ENCODE measurements at regions not wholly inside any gene's neighbourhood (a gene's known extent, or its start where the extent isn't known, plus 50 kb on each side); places are given as distances from the start of the nearest gene placed in this dataset.

GRCh38 chr18:39190508-39190907 is 1624.9 kb upstream of the CELF4 start:
- POLR2A ChIA-PET: no interaction called here
- no peaks in the 10 kb centered on the region for H3K4me1 ChIP-seq (ENCODE audit: control insufficient read depth, insufficient read depth, low read length)
- no peaks in the 10 kb centered on the region for H3K27me3 ChIP-seq (replicated peaks in 1 of 2; ENCODE audit: control insufficient read depth in 2 of 2, insufficient read depth in 2 of 2, low read length in 1 of 2)
- FAIRE-seq (no peak), ATAC-seq (peak; percentile 61), DNase-seq (ENCODE audit: low read depth, low spot score) (no peak)
- no peaks in the 10 kb centered on the region for H3K9me3 ChIP-seq (replicated peaks; ENCODE audit: control insufficient read depth, insufficient read depth, low read length)
- RAD21 ChIA-PET (ENCODE audit: unreplicated experiment): no interaction called here
- no peak overlapping the region for H3K4me2 ChIP-seq (ENCODE audit: control insufficient read depth, insufficient read depth)
- CTCF ChIA-PET: interaction anchor here (1.0 kb wide), 1 partner anchor 13 kb away, joined by 3 read pairs; no protein-coding TSS in a partner anchor
- no peak overlapping the region for H3K27ac ChIP-seq (ENCODE audit: control insufficient read depth, insufficient read depth)
- TF ChIP-seq SUPT20H (IDR thresholded peaks at IDR 0.05; ENCODE audit: borderline replicate concordance, control insufficient read depth, low read depth, low read length) (no peak), RCOR1 (conservative IDR thresholded peaks at IDR 0.05; ENCODE audit: low read depth, low read length) (no peak), SIN3A (IDR thresholded peaks at IDR 0.05; ENCODE audit: low read depth, low read length) (no peak), ZNF384 (IDR thresholded peaks at IDR 0.05; ENCODE audit: borderline replicate concordance, low read depth, low read length) (no peak), NKRF (conservative IDR thresholded peaks at IDR 0.05) (no peak), SUZ12 (IDR thresholded peaks at IDR 0.05; ENCODE audit: unreplicated experiment) (no peak), CHD4 (IDR thresholded peaks at IDR 0.05) (no peak), CUX1 (IDR thresholded peaks at IDR 0.05; ENCODE audit: insufficient replicate concordance, low read depth, low read length) (no peak), ZBTB11 (CRISPR knock-in tag; IDR thresholded peaks at IDR 0.05) (no peak), ATF7 (IDR thresholded peaks at IDR 0.05; ENCODE audit: low read depth) (no peak), CREB1 (IDR thresholded peaks at IDR 0.05; ENCODE audit: low read depth) (no peak), SMARCA5 (IDR thresholded peaks at IDR 0.05) (no peak), MEF2A (IDR thresholded peaks at IDR 0.05; ENCODE audit: insufficient read depth, low read depth, low read length) (no peak)
- SMC1A ChIA-PET (ENCODE audit: uncharacterized antibody, unreplicated experiment): no interaction called here
- no TSS peak for BruUV-seq (replicated peaks)
- no peak overlapping the region for H3K4me3 ChIP-seq
- WGBS (ENCODE audit: insufficient coverage, insufficient replicate concordance, low lambda C conversion rate, missing lambda C conversion rate): 50% methylated on average over 3 of the region's 3 CpGs
- no peaks in the 10 kb centered on the region for H3K79me2 ChIP-seq (ENCODE audit: control insufficient read depth, insufficient read depth, low read length)
- in situ Hi-C loops (cut with MboI): no loop called here
- H3K9ac ChIP-seq (ENCODE audit: control insufficient read depth, insufficient read depth, low read length): no peak overlapping the region
- H3K36me3 ChIP-seq (ENCODE audit: control insufficient read depth in 2 of 2, insufficient read depth in 2 of 2, low read length in 1 of 2): no peaks in the 10 kb centered on the region
- H4K20me1 ChIP-seq (ENCODE audit: control insufficient read depth, insufficient read depth): no peaks in the 10 kb centered on the region
- H2AFZ ChIP-seq (ENCODE audit: control insufficient read depth, low read depth, low read length): no peak overlapping the region
- intact Hi-C loops (cut with micrococcal nuclease; ENCODE audit: unreplicated experiment): no loop called here

Data from GM12878 (cell line).